ENCODE measurements at regions not wholly inside any gene's neighbourhood (a gene's known extent, or its start where the extent isn't known, plus 50 kb on each side); places are given as distances from the start of the nearest gene placed in this dataset.
A peak's percentile ranks its signal among the peaks of the same experiment; 100 is the strongest.

- intact Hi-C loops (cut with micrococcal nuclease) = no loop called here
- peaks cover 49% of the 10 kb centered on the region for H3K9me3 Mint-ChIP-seq
- no peak overlapping the region for H3K4me3 Mint-ChIP-seq
- H3K36me3 Mint-ChIP-seq (ENCODE audit: low read depth) = no peaks in the 10 kb centered on the region
- H3K4me1 Mint-ChIP-seq (ENCODE audit: low read depth) = peaks cover 31% of the 10 kb centered on the region
- no peak overlapping the region for H3K27ac Mint-ChIP-seq
- peaks cover 16% of the 10 kb centered on the region for H3K27me3 Mint-ChIP-seq
Observed at GRCh38 chr22:22997988-22998387, 72.3 kb upstream of the GNAZ start.

GRCh38 chr22:22999523-22999922, 70.8 kb upstream of the GNAZ start:
- intact Hi-C loops (cut with micrococcal nuclease) = no loop called here
- peaks cover 49% of the 10 kb centered on the region for H3K9me3 Mint-ChIP-seq
- H3K4me3 Mint-ChIP-seq = no peak overlapping the region
- peaks cover 22% of the 10 kb centered on the region for H3K27me3 Mint-ChIP-seq
- H3K36me3 Mint-ChIP-seq (ENCODE audit: low read depth) = no peaks in the 10 kb centered on the region
- H3K27ac Mint-ChIP-seq = peak overlapping the region; percentile 24
- peaks cover 31% of the 10 kb centered on the region for H3K4me1 Mint-ChIP-seq (ENCODE audit: low read depth)

GRCh38 chr22:23000657-23001347, 69.5 kb upstream of the GNAZ start:
- H3K9me3 Mint-ChIP-seq = peaks cover 44% of the 10 kb centered on the region
- H3K27me3 Mint-ChIP-seq = peaks cover 22% of the 10 kb centered on the region
- intact Hi-C loops (cut with micrococcal nuclease) = no loop called here
- H3K4me1 Mint-ChIP-seq (ENCODE audit: low read depth) = peaks cover 31% of the 10 kb centered on the region
- H3K4me3 Mint-ChIP-seq = no peak overlapping the region
- no peaks in the 10 kb centered on the region for H3K36me3 Mint-ChIP-seq (ENCODE audit: low read depth)
- peak overlapping the region; percentile 28 for H3K27ac Mint-ChIP-seq

- Mint-ChIP-seq H3K27me3 (peaks cover 23% of the 10 kb centered on the region), H3K27ac (peak overlapping the region; percentile 28), H3K4me3 (no peak overlapping the region)
Observed at GRCh38 chr22:23001463-23001862, 68.9 kb upstream of the GNAZ start.

GRCh38 chr22:23002612-23003180, 67.6 kb upstream of the GNAZ start:
- H3K27me3 Mint-ChIP-seq = peaks cover 18% of the 10 kb centered on the region
- H3K27ac Mint-ChIP-seq = no peak overlapping the region
- intact Hi-C loops (cut with micrococcal nuclease) = no loop called here
- H3K36me3 Mint-ChIP-seq (ENCODE audit: low read depth) = no peaks in the 10 kb centered on the region
- H3K9me3 Mint-ChIP-seq = peaks cover 25% of the 10 kb centered on the region
- no peak overlapping the region for H3K4me3 Mint-ChIP-seq
- peaks cover 31% of the 10 kb centered on the region for H3K4me1 Mint-ChIP-seq (ENCODE audit: low read depth)

More at GRCh38 chr22:23001463-23001862, 68.9 kb upstream of the GNAZ start:
- peaks cover 31% of the 10 kb centered on the region for H3K4me1 Mint-ChIP-seq (ENCODE audit: low read depth)
- no peaks in the 10 kb centered on the region for H3K36me3 Mint-ChIP-seq (ENCODE audit: low read depth)
- intact Hi-C loops (cut with micrococcal nuclease) = no loop called here
- peaks cover 37% of the 10 kb centered on the region for H3K9me3 Mint-ChIP-seq

- no peaks in the 10 kb centered on the region for H3K9me3 Mint-ChIP-seq
- no peaks in the 10 kb centered on the region for H3K4me1 Mint-ChIP-seq (ENCODE audit: low read depth)
- intact Hi-C loops (cut with micrococcal nuclease) = no loop called here
- no peak overlapping the region for H3K4me3 Mint-ChIP-seq
- no peaks in the 10 kb centered on the region for H3K36me3 Mint-ChIP-seq (ENCODE audit: low read depth)
- peaks cover 17% of the 10 kb centered on the region for H3K27me3 Mint-ChIP-seq
- no peak overlapping the region for H3K27ac Mint-ChIP-seq
Observed at GRCh38 chr22:23007823-23008222, 62.5 kb upstream of the GNAZ start.

GRCh38 chr22:23008896-23009295, 61.4 kb upstream of the GNAZ start:
- intact Hi-C loops (cut with micrococcal nuclease) = no loop called here
- Mint-ChIP-seq H3K4me1 (ENCODE audit: low read depth) (no peaks in the 10 kb centered on the region), H3K9me3 (no peaks in the 10 kb centered on the region), H3K27ac (no peak overlapping the region), H3K27me3 (peaks cover 13% of the 10 kb centered on the region), H3K36me3 (ENCODE audit: low read depth) (no peaks in the 10 kb centered on the region), H3K4me3 (no peak overlapping the region)
